HG03469 (cell line): ENCODE measurements at regions not wholly inside any gene's neighbourhood (a gene's known extent, or its start where the extent isn't known, plus 50 kb on each side); places are given as distances from the start of the nearest gene placed in this dataset.

ENCODE experiments used
- ATAC-seq: cut with Tn5 transposase; IDR thresholded peaks from one replicate; pipeline ENCODE4 v1.9.1; 2021; ENCODE audit warnings: mild to moderate bottlenecking, moderate library complexity, moderate number of reproducible peaks; ENCODE audit not compliant: unreplicated experiment

GRCh38 chr1:90502696-90503095 lies 214.4 kb downstream of the BARHL2 start:
- ATAC-seq, result no peak

GRCh38 chr1:90502194-90502593 lies 214.9 kb downstream of the BARHL2 start:
- no peak for ATAC-seq

- no peak for ATAC-seq
These were observed 215.8 kb downstream of the BARHL2 start for GRCh38 chr1:90501281-90501680.

GRCh38 chr1:90494748-90495282 lies 222.3 kb downstream of the BARHL2 start:
- ATAC-seq, result no peak

- ATAC-seq, result no peak
These were observed 228.7 kb downstream of the BARHL2 start for GRCh38 chr1:90488451-90488850.

GRCh38 chr1:90486996-90487395 lies 230.1 kb downstream of the BARHL2 start:
- ATAC-seq, result no peak

- no peak for ATAC-seq
These were observed 230.8 kb downstream of the BARHL2 start for GRCh38 chr1:90486134-90486824.

- no peak for ATAC-seq
These were observed 236.7 kb downstream of the BARHL2 start for GRCh38 chr1:90480271-90480835.

- no peak for ATAC-seq
These were observed 240.1 kb downstream of the BARHL2 start for GRCh38 chr1:90476994-90477393.

- no peak for ATAC-seq
These were observed 240.7 kb downstream of the BARHL2 start for GRCh38 chr1:90476411-90476810.

- no peak for ATAC-seq
These were observed 241.5 kb downstream of the BARHL2 start for GRCh38 chr1:90475631-90476030.

GRCh38 chr1:90474731-90475130 lies 242.4 kb downstream of the BARHL2 start:
- ATAC-seq, result no peak

- no peak for ATAC-seq
These were observed 242.9 kb downstream of the BARHL2 start for GRCh38 chr1:90474158-90474557.

GRCh38 chr1:90472775-90473174 lies 244.3 kb downstream of the BARHL2 start:
- no peak for ATAC-seq

GRCh38 chr1:90459570-90459969 lies 257.5 kb downstream of the BARHL2 start:
- ATAC-seq, result no peak

GRCh38 chr1:90457985-90458384 lies 259.1 kb downstream of the BARHL2 start:
- ATAC-seq, result no peak

GRCh38 chr1:90452491-90452890 lies 264.6 kb downstream of the BARHL2 start:
- no peak for ATAC-seq

- no peak for ATAC-seq
These were observed 273.7 kb downstream of the BARHL2 start for GRCh38 chr1:90443354-90443753.

GRCh38 chr1:90435351-90435750 lies 281.8 kb downstream of the BARHL2 start:
- ATAC-seq, result no peak

- no peak for ATAC-seq
These were observed 282.6 kb downstream of the BARHL2 start for GRCh38 chr1:90434460-90434859.

- ATAC-seq, result no peak
These were observed 300.0 kb downstream of the BARHL2 start for GRCh38 chr1:90417126-90417525.

GRCh38 chr1:90414201-90414600 lies 302.9 kb downstream of the BARHL2 start:
- no peak for ATAC-seq

- no peak for ATAC-seq
These were observed 303.6 kb downstream of the BARHL2 start for GRCh38 chr1:90413519-90413918.
